HG02840 (cell line): ENCODE measurements at regions not wholly inside any gene's neighbourhood (a gene's known extent, or its start where the extent isn't known, plus 50 kb on each side); places are given as distances from the start of the nearest gene placed in this dataset.
"Not testable (repeated sequence)": the region's sequence is repeated elsewhere in the genome, so short reads cannot be mapped to it uniquely, and the experiment has no call there.

ENCODE experiments used
- ATAC-seq: cut with Tn5 transposase; IDR thresholded peaks from one replicate; pipeline ENCODE4 v1.9.1; 2021; ENCODE audit warnings: mild to moderate bottlenecking, moderate library complexity, moderate number of reproducible peaks; ENCODE audit not compliant: unreplicated experiment, low FRiP score

GRCh38 chr13:55155046-55155445 lies 1985.7 kb upstream of the PRR20A start:
- ATAC-seq = no peak

DNA sequence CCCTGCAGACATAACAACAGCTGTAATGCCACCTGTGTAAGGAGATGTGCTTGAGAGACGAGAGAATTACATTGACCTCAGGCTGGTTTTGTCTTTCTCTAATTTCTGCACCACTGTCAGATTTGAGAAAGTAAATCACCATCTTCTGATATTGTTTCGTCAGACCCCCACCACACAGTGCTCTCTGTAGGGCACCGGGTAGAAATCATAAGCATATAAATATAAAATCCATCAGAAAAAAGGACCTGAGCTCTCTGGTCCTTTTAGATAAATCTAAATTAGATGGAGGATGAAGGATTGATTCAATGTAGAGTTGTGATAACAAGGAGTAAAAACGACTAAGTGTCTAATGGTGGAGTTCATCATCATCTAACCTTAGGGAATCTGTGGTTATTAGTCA lies 1981.0 kb upstream of the PRR20A start:
- no peak for ATAC-seq

- ATAC-seq = no peak
Observed at GRCh38 chr13:55160867-55161266, 1979.9 kb upstream of the PRR20A start.

DNA sequence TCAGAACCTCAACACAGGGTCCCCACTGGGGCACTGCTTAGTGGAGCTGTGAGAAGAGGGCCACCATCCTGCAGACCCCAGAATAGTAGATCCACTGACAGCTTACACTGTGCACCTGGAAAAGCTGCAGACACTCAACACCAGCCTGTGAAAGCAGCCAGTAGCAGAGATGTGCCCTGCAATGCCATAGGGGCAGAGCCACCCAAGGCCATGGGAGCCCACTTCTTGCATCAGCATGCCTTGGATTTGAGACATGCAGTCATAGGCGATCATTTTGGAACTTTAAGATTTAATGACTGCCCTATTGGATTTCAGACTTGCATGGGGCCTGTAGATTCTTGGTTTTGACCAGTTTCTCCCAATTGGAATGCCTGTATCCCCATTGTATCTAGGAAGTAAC lies 1962.1 kb upstream of the PRR20A start:
- not testable (repeated sequence) for ATAC-seq

- ATAC-seq = no peak
Observed at GRCh38 chr13:55190996-55191395, 1949.7 kb upstream of the PRR20A start.

DNA sequence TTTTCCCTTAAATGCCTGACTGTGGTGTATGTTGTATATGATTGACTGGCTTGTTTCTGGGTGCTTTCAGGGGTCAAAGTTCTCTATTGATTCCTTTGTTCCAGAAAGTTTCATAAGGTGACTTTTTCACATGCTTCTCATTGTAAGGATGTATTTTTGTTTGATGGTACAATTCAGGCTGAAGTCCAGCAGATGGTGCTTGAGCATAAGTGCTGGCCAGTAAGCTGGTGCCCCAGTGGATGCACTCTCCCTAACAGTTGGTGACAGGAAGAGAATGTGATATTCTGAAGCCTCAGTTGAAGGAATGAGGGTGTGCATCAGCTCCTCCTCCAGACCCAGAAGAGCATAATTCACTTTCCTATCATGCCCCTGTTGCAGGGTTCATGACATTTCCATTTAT lies 1941.6 kb upstream of the PRR20A start:
- ATAC-seq = no peak

- ATAC-seq = no peak
Observed at GRCh38 chr13:55214841-55215345, 1925.8 kb upstream of the PRR20A start.

DNA sequence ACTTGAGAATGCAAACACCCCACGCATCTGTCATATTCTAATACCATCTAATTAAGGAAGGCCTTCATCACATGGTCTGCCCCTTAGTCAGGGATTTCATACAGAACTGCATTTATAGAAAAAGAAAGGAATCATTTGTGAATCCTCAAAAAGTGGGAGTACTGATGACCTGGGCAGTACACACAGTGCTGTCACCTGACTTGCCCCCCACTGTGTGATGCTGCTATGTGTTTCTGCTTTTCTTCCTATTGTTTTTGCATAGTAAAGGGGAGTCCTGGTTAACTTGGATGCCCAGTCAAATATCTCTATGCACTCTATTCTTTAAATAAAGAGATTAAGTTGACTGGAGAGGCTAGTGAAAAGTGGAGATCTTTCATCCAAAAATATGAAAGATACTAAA lies 1921.2 kb upstream of the PRR20A start:
- no peak for ATAC-seq

DNA sequence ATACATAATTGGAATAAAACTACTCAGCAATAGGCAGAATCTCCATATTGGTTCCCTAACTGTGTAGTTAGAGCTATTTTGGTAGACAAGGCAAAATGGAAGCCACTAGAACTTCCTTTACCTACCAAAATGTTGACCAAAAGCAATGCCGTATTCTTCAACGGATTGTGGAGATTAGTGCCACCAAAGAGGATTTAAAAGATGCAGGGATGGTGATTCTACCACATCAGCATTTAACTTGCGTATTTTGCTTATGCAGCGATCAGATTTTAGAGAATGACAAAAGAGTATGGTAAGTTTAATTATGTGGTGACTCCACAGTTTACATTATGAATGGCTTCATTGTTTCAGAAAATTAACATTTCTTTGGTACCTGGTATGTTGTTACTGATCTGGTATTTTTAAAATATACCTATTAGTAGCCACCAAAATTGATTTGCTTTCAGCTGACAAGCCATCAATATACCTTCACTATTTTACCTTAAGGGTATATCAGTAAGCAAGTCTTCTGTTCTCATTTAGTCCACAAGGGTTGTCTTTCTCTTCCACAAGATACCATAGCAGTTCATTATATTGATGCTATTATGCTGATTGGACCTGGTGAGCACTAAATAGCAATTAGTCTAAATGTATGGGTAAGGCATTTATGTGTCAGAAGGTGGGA lies 1910.7 kb upstream of the PRR20A start:
- ATAC-seq = no peak

GRCh38 chr13:55230570-55230908 lies 1910.2 kb upstream of the PRR20A start:
- ATAC-seq = no peak

DNA sequence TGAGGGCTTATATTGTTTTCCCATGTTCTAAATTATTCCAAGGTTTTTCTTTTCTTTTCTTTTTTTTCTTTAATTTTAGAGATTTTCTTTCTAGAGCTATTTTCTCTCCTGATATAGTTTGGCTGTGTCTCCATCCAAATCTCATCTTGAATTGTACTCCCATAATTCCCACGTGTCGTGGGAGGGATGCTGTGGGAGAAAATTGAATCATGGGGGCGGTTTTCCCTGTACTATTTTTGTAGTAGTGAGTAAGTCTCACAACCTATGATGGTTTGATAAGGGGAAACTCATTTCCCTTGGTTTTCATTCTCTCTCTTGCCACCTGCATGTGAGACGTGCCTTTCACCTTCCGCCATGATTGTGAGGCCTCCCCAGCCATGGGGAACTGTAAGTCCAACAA lies 1906.4 kb upstream of the PRR20A start:
- no peak for ATAC-seq

DNA sequence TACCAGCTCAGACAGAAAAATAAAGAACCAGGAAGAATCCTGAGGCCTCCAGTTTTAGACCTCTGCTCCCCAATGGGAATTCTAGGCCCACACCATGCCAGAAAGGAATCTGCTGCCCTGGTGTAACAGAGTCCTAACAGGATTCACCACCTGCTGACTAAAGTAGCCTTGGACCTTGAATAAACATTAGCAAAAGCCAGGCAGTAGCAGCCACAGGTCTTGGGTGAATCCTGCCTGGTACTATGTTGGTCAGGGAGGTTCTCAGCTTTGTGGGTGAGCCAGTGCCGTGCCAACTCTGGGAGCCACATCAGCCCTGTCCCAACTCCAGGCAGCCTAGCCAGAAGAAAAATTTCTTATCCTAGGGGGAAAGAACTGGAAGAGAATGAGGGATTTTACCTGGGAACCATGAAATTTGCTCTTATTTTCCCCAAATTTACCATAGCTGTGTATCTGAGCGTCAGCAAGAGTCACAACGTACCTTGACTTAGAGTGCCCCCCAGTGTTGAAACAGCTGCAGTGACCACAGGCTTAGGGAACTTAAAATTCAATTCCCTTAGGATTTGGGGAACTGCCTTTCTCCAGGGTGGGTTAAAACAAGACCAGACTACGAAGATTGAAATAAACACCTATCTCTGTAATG lies 1895.6 kb upstream of the PRR20A start:
- ATAC-seq = no peak

- no peak for ATAC-seq
Observed at GRCh38 chr13:55255236-55255635, 1885.5 kb upstream of the PRR20A start.

DNA sequence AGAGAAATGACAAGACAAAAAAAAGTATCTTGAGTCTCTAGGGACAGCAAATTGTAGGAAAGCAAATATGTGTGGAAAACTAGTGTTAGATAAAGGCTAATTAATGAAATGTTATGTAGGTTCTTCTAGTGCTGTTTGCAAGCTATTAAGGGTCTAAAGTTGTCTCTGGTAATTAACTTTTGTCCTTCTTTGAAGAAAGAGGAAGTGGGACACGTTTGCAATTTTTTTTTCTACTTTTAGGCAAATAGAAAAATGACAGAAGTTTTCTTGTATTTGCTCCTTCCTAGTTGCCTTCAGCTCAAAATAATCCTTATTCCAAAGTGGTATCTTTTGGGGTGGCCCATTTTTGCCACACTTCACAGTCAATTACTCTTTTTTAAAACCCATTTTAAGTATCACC lies 1877.7 kb upstream of the PRR20A start:
- ATAC-seq = no peak

GRCh38 chr13:55266644-55267043 lies 1874.1 kb upstream of the PRR20A start:
- ATAC-seq = no peak

GRCh38 chr13:55298201-55298600 lies 1842.5 kb upstream of the PRR20A start:
- ATAC-seq = no peak

GRCh38 chr13:55302568-55302967 lies 1838.2 kb upstream of the PRR20A start:
- no peak for ATAC-seq

DNA sequence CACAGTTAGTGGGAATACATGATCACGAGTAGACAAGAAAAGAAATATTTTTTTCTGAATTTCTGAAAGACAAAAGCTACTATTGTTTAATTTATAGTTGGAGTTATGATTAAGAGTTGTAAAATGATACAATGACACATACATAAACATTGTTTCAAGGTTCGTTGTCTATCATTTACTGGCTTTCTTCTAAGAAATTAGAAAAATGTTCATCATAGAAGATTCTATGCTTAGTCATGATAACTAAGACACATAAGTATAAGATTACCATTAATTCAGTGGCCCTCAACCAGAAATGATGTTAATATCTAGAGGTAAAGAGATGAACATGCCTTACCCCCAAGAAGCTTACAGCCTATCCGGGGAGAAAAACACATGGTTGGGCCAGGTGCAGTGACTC lies 1832.8 kb upstream of the PRR20A start:
- no peak for ATAC-seq

DNA sequence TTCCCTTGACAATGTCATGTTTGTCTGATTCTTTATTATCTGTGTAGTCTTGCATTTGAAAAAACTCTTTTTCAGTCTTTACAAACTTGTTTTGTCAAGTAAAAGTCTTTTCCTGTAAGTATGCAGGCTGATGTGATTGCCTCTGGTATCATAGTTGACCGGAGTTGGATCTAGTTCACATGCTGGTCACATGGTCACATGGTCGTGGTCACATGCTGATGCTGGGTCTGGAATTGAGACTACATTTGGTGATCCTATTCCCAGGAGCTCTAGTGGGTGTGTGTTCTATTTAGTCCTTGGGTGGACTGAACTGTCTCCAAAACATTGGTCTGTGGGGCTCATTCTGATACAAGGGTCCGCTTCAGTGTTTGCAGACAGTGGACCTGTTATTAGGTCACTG lies 1798.8 kb upstream of the PRR20A start:
- no peak for ATAC-seq

DNA sequence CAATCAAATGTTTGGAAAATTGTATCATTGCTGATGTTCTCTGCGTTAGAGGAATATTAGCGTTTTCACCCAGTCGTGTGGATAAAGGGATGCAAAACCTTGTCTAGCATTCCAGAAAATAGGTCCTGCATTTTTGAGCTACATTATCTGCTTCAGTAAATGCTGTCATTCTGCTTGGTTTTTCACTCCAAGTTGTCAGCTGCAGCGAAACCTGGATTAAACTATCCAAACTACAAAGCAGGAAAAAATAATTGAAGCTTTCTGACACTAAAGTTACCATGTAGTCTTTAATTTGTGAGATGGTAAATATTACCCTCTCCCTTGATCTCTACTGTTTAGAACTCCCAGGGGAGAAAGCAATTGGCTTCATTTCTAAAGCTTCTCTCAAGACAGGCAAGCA lies 1795.5 kb upstream of the PRR20A start:
- no peak for ATAC-seq

GRCh38 chr13:55347528-55347927 lies 1793.2 kb upstream of the PRR20A start:
- ATAC-seq = no peak

DNA sequence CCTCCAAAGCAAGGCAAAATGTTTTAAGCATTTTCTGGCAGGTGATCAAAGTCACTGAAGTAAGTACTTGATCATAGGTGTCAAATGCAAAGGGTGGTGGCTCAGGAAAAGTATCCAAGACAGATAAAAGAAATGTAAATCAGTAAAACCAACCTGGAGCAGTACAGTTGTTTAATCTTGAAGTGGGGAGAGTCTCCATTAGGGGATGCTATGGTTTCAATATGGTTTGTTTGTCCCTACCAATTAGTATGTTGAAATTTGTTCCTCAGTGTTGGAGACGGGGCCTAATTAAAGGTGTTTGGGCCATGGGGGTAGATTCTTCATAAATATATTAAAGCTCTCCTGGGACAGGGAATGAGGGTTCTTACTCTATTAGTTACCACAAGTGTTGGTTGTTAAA lies 1781.7 kb upstream of the PRR20A start:
- no peak for ATAC-seq
